Nephron (organoid): ENCODE measurements at regions not wholly inside any gene's neighbourhood (a gene's known extent, or its start where the extent isn't known, plus 50 kb on each side); places are given as distances from the start of the nearest gene placed in this dataset.
"Not testable (repeated sequence)": the region's sequence is repeated elsewhere in the genome, so short reads cannot be mapped to it uniquely, and the experiment has no call there.

ENCODE experiments used
- H3K27ac Mint-ChIP-seq, 3 experiments: 2 replicates each; pipeline ENCODE4 v1.8.0; 2020; ENCODE audit warnings: mixed read lengths in 3 of 3, mild to moderate bottlenecking in 2 of 3, moderate library complexity in 1 of 3
- H3K27me3 Mint-ChIP-seq: 2 replicates; pipeline ENCODE4 v1.8.0; 2021; ENCODE audit warnings: low read depth, mild to moderate bottlenecking, moderate library complexity, mixed read lengths
- H3K36me3 Mint-ChIP-seq: 2 replicates; pipeline ENCODE4 v1.8.0; 2020; ENCODE audit warnings: low read depth, mixed read lengths
- H3K4me1 Mint-ChIP-seq: 2 replicates; pipeline ENCODE4 v1.8.0; 2020; ENCODE audit warnings: mixed read lengths
- H3K4me3 Mint-ChIP-seq, 3 experiments: 2 replicates each; pipeline ENCODE4 v1.8.0; 2020; ENCODE audit warnings: mild to moderate bottlenecking in 3 of 3, mixed read lengths in 3 of 3, moderate library complexity in 2 of 3
- H3K9me3 Mint-ChIP-seq: 2 replicates; pipeline ENCODE4 v1.8.0; 2020; ENCODE audit warnings: mixed read lengths
- CTCF ChIP-seq, 3 experiments: fragments of 200-600 bp; sonication (generic); IDR thresholded peaks; one replicate each; pipeline ENCODE4 v1.5.0; 2021; ENCODE audit warnings: antibody characterized with exemption in 3 of 3; ENCODE audit not compliant: unreplicated experiment in 3 of 3

GRCh38 chr1:100816049-100816448, 78.6 kb downstream of the EXTL2 start:
- Mint-ChIP-seq H3K4me3 (no peak overlapping the region), H3K27ac (no peak overlapping the region), H3K9me3 (peaks cover 9% of the 10 kb centered on the region), H3K27me3 (peaks cover 3% of the 10 kb centered on the region), H3K36me3 (no peaks in the 10 kb centered on the region), H3K4me1 (no peaks in the 10 kb centered on the region)
- TF ChIP-seq CTCF (IDR thresholded peaks at IDR 0.05; ENCODE audit: unreplicated experiment in 3 of 3), result no peak

GRCh38 chr1:100820195-100820594, 74.4 kb downstream of the EXTL2 start:
- H3K4me1 Mint-ChIP-seq, H3K36me3 Mint-ChIP-seq, H3K27ac Mint-ChIP-seq, H3K4me3 Mint-ChIP-seq, H3K27me3 Mint-ChIP-seq: not testable (repeated sequence)
- peaks cover 38% of the 10 kb centered on the region for H3K9me3 Mint-ChIP-seq

GRCh38 chr1:100821919-100822318, 72.7 kb downstream of the EXTL2 start:
- H3K4me3 Mint-ChIP-seq, H3K27me3 Mint-ChIP-seq, H3K27ac Mint-ChIP-seq, H3K4me1 Mint-ChIP-seq, H3K36me3 Mint-ChIP-seq: not testable (repeated sequence)
- peaks cover 38% of the 10 kb centered on the region for H3K9me3 Mint-ChIP-seq
